ENCODE measurements at regions not wholly inside any gene's neighbourhood (a gene's known extent, or its start where the extent isn't known, plus 50 kb on each side); places are given as distances from the start of the nearest gene placed in this dataset.

DNA sequence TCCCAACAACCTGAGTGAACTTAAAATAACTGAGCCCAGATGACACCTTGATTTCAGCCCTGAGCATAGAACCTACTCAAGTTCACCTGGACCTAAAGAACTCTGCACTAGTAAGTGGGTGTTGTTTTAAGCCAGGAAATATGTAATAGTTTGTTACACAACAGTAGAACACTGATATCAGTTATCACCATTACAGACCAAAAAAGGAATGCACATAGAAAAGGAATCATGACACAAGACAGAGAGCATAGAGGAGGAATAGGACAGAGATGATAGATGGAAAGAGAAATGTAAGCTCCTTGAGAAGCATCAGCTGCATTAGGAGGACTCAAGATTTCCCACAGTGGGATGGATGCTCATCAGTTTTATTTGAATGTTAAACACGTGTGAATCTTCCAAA is 1096.9 kb upstream of the SEMA6A start:
- no peak overlapping the region for H3K4me3 ChIP-seq (replicated peaks; ENCODE audit: low read depth, low read length)
- no peak for TF ChIP-seq CTCF (IDR thresholded peaks at IDR 0.05; ENCODE audit: insufficient read depth, low read length, poor library complexity, severe bottlenecking)

DNA sequence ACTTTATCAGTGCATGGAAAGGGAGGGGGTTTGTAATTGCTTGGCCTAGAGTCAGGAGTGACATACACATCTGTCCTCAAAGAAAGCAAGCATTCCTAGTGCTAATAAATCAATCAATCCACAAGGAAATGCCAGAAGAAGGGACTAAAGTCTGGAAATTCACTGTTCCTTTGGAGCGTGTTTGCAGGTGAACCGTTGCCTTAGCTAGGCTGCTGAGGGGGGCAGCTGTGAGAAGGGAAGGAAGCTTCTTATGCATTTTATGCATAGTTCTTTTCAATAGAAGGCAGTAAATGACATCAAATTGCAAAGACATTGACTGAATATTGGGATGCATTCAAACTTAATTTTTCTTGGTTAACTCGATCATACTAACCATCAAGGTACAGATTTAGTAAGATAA is 1092.5 kb upstream of the SEMA6A start:
- no peaks in the 10 kb centered on the region for H3K27me3 ChIP-seq (replicated peaks; ENCODE audit: control insufficient read depth, insufficient read depth, low read length)
- no peak overlapping the region for H3K4me3 ChIP-seq (replicated peaks; ENCODE audit: low read depth, low read length)
- TF ChIP-seq CTCF (IDR thresholded peaks at IDR 0.05; ENCODE audit: insufficient read depth, low read length, poor library complexity, severe bottlenecking): no peak
- no peaks in the 10 kb centered on the region for H3K36me3 ChIP-seq (ENCODE audit: control insufficient read depth, insufficient read depth, low read length)
- no peak for DNase-seq (ENCODE audit: extremely low read depth, insufficient read length)

More for the DNA sequence above, 1096.9 kb upstream of the SEMA6A start:
- H3K27me3 ChIP-seq (replicated peaks; ENCODE audit: control insufficient read depth, insufficient read depth, low read length): no peaks in the 10 kb centered on the region
- no peak for DNase-seq (ENCODE audit: extremely low read depth, insufficient read length)
- H3K36me3 ChIP-seq (ENCODE audit: control insufficient read depth, insufficient read depth, low read length): no peaks in the 10 kb centered on the region

- DNase-seq (ENCODE audit: extremely low read depth, insufficient read length): no peak
- TF ChIP-seq CTCF (IDR thresholded peaks at IDR 0.05; ENCODE audit: insufficient read depth, low read length, poor library complexity, severe bottlenecking): no peak
- no peak overlapping the region for H3K4me3 ChIP-seq (replicated peaks; ENCODE audit: low read depth, low read length)
- no peaks in the 10 kb centered on the region for H3K27me3 ChIP-seq (replicated peaks; ENCODE audit: control insufficient read depth, insufficient read depth, low read length)
- H3K36me3 ChIP-seq (ENCODE audit: control insufficient read depth, insufficient read depth, low read length): no peaks in the 10 kb centered on the region
Measured at GRCh38 chr5:117665121-117665520, 1090.5 kb upstream of the SEMA6A start.

GRCh38 chr5:117662361-117662760 is 1087.7 kb upstream of the SEMA6A start:
- no peak for TF ChIP-seq CTCF (IDR thresholded peaks at IDR 0.05; ENCODE audit: insufficient read depth, low read length, poor library complexity, severe bottlenecking)
- no peak overlapping the region for H3K4me3 ChIP-seq (replicated peaks; ENCODE audit: low read depth, low read length)
- H3K27me3 ChIP-seq (replicated peaks; ENCODE audit: control insufficient read depth, insufficient read depth, low read length): no peaks in the 10 kb centered on the region
- no peak for DNase-seq (ENCODE audit: extremely low read depth, insufficient read length)
- no peaks in the 10 kb centered on the region for H3K36me3 ChIP-seq (ENCODE audit: control insufficient read depth, insufficient read depth, low read length)

DNA sequence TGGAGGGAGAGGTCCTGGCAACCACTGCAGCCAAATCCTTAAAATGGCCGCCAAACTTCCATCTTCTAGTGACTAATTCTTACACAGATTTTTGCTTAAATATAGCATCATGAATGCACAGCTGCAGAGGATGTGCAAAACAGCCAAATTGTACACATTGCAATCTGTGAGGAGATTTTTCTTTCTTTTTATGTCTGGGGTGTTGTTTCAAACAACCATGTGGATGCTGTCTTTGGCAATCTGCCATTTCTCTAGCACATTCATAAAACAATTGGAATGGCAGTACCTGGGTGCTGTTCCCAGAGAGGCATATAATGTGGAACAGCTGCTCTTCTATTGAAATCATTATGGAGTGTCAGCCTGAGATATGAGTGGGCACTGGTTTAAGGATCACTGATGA is 1082.9 kb upstream of the SEMA6A start:
- Histone ChIP-seq H3K4me3 (replicated peaks; ENCODE audit: low read depth, low read length) (no peak overlapping the region), H3K36me3 (ENCODE audit: control insufficient read depth, insufficient read depth, low read length) (no peaks in the 10 kb centered on the region), H3K27me3 (replicated peaks; ENCODE audit: control insufficient read depth, insufficient read depth, low read length) (no peaks in the 10 kb centered on the region)
- TF ChIP-seq CTCF (IDR thresholded peaks at IDR 0.05; ENCODE audit: insufficient read depth, low read length, poor library complexity, severe bottlenecking): no peak
- DNase-seq (ENCODE audit: extremely low read depth, insufficient read length): no peak

DNA sequence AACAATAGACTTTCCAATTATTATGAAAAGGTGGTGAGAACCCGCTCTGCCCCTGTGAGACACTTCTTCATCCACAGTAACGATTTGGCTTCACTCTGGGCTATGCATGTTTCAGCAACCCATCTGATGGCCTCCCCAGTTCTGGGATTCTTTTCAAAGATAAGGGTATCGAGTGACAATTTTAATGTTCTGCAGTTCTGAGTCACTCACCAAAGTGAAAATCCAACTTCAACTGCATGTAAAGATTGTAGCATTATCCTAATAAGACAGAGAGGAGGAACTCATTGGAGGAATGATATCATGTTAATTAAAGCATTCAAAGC is 1078.3 kb upstream of the SEMA6A start:
- no peak for DNase-seq (ENCODE audit: extremely low read depth, insufficient read length)
- no peak for TF ChIP-seq CTCF (IDR thresholded peaks at IDR 0.05; ENCODE audit: insufficient read depth, low read length, poor library complexity, severe bottlenecking)
- no peaks in the 10 kb centered on the region for H3K27me3 ChIP-seq (replicated peaks; ENCODE audit: control insufficient read depth, insufficient read depth, low read length)
- no peaks in the 10 kb centered on the region for H3K36me3 ChIP-seq (ENCODE audit: control insufficient read depth, insufficient read depth, low read length)
- H3K4me3 ChIP-seq (replicated peaks; ENCODE audit: low read depth, low read length): no peak overlapping the region

Data from GM06990 (cell line).